ENCODE measurements at regions not wholly inside any gene's neighbourhood (a gene's known extent, or its start where the extent isn't known, plus 50 kb on each side); places are given as distances from the start of the nearest gene placed in this dataset.

DNA sequence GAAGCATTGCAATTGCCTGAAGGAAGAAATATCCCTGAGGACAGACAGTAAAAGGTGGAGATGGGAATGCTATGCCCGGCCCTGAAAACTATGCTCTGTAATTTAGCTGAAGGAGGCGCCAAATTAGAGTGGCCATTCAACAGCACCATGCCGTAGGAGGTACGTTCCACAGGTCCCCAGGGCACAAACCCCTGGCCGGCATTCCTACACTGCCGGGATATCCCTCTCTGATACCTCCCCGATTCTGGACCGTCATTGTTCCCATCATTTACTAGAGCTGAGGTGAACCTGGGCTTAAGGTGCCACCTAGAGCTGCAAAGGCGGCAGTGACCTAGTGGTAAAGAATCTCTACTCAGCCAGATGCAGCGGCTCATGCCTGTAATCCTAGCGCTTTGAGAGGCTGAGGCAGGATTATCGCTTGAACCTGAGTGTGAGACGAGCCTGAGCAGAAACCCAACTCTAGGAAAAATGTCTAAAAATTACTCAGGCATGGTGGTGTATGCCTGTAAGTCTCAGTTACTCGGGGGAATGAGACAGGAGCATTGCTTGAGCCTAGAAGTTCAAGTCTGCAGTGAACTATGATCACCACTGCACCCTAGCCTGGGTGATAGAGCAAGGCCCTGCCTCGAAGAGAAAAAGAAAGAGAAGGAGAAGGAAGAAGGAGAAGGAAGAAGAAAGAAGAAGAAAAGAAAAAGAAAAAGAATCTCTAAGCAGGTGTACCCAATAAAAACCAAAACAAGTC, 53.0 kb upstream of the TNKS2 start:
- H3F3A ChIP-seq (replicated peaks; ENCODE audit: insufficient read depth): no peaks in the 10 kb centered on the region
- H3K9ac ChIP-seq: no peak overlapping the region
- ChIA-PET CTCF (no interaction called here), POLR2A (no interaction called here)
- no peak for DNase-seq
- no peaks in the 10 kb centered on the region for H3K27me3 ChIP-seq (ENCODE audit: insufficient read depth)
- no peak overlapping the region for H2AFZ ChIP-seq (ENCODE audit: low read depth)
- H3K4me1 ChIP-seq (ENCODE audit: control insufficient read depth in 1 of 2, insufficient read depth in 2 of 2, low read depth in 1 of 2, low read length in 1 of 2): no peaks in the 10 kb centered on the region; a peak in 2 of 4 replicates
- no peaks in the 10 kb centered on the region for H3K9me3 ChIP-seq
- no peaks in the 10 kb centered on the region for H3K36me3 ChIP-seq (replicated peaks in 1 of 2; ENCODE audit: control insufficient read depth in 1 of 2, insufficient read depth in 2 of 2, low read length in 1 of 2)
- H4K20me1 ChIP-seq (ENCODE audit: insufficient read depth): no peaks in the 10 kb centered on the region
- no peaks in the 10 kb centered on the region for H3K79me2 ChIP-seq (ENCODE audit: insufficient read depth)
- no peak overlapping the region for H3K4me2 ChIP-seq
- H3K27ac ChIP-seq (ENCODE audit: low read depth in 2 of 2, low read length in 1 of 2): no peak overlapping the region
- H3K9me2 ChIP-seq: no peaks in the 10 kb centered on the region
- 78% methylated on average over 11 of the region's 15 CpGs for WGBS (ENCODE audit: low lambda C conversion rate)
- no peak for TF ChIP-seq NFIC (IDR thresholded peaks at IDR 0.05; ENCODE audit: borderline replicate concordance)
- TF ChIP-seq POLR2AphosphoS5 (IDR thresholded peaks at IDR 0.05; ENCODE audit: low read depth, low read length): no peak
- no peak for TF ChIP-seq NRF1 (IDR thresholded peaks at IDR 0.05; ENCODE audit: low read depth, low read length)
- TF ChIP-seq MEF2A (IDR thresholded peaks at IDR 0.05; ENCODE audit: borderline replicate concordance, low read depth): no peak
- TF ChIP-seq FOXM1 (IDR thresholded peaks at IDR 0.05; ENCODE audit: low read depth): no peak
- TF ChIP-seq, protein P1, sequence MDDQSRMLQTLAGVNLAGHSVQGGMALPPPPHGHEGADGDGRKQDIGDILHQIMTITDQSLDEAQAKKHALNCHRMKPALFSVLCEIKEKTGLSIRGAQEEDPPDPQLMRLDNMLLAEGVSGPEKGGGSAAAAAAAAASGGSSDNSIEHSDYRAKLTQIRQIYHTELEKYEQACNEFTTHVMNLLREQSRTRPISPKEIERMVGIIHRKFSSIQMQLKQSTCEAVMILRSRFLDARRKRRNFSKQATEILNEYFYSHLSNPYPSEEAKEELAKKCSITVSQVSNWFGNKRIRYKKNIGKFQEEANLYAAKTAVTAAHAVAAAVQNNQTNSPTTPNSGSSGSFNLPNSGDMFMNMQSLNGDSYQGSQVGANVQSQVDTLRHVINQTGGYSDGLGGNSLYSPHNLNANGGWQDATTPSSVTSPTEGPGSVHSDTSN (IDR thresholded peaks at IDR 0.05): no peak
- no peak for TF ChIP-seq FOSL2 (IDR thresholded peaks at IDR 0.05; ENCODE audit: borderline replicate concordance, low read depth)
- TF ChIP-seq EZH2phosphoT487 (IDR thresholded peaks at IDR 0.05; ENCODE audit: borderline replicate concordance, low read depth): no peak
- no peak for TF ChIP-seq RFX5 (IDR thresholded peaks at IDR 0.05; ENCODE audit: low read length)
- TF ChIP-seq, protein P2, sequence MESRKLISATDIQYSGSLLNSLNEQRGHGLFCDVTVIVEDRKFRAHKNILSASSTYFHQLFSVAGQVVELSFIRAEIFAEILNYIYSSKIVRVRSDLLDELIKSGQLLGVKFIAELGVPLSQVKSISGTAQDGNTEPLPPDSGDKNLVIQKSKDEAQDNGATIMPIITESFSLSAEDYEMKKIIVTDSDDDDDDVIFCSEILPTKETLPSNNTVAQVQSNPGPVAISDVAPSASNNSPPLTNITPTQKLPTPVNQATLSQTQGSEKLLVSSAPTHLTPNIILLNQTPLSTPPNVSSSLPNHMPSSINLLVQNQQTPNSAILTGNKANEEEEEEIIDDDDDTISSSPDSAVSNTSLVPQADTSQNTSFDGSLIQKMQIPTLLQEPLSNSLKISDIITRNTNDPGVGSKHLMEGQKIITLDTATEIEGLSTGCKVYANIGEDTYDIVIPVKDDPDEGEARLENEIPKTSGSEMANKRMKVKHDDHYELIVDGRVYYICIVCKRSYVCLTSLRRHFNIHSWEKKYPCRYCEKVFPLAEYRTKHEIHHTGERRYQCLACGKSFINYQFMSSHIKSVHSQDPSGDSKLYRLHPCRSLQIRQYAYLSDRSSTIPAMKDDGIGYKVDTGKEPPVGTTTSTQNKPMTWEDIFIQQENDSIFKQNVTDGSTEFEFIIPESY (IDR thresholded peaks at IDR 0.05; ENCODE audit: borderline replicate concordance, low read depth): no peak
- no peak for TF ChIP-seq RCOR1 (IDR thresholded peaks at IDR 0.05; ENCODE audit: low read length)
- no peak for TF ChIP-seq USF2 (IDR thresholded peaks at IDR 0.05; ENCODE audit: borderline replicate concordance, low read depth, low read length)
- TF ChIP-seq CHD2 (IDR thresholded peaks at IDR 0.05; ENCODE audit: low read length, partially characterized antibody): no peak
- TF ChIP-seq, protein P3, sequence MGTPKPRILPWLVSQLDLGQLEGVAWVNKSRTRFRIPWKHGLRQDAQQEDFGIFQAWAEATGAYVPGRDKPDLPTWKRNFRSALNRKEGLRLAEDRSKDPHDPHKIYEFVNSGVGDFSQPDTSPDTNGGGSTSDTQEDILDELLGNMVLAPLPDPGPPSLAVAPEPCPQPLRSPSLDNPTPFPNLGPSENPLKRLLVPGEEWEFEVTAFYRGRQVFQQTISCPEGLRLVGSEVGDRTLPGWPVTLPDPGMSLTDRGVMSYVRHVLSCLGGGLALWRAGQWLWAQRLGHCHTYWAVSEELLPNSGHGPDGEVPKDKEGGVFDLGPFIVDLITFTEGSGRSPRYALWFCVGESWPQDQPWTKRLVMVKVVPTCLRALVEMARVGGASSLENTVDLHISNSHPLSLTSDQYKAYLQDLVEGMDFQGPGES (IDR thresholded peaks at IDR 0.05; ENCODE audit: low read depth, low read length): no peak
- TF ChIP-seq GATA2 (CRISPR knock-in tag; IDR thresholded peaks at IDR 0.05): no peak
- no peak for TF ChIP-seq TAF1 (IDR thresholded peaks at IDR 0.05; ENCODE audit: borderline replicate concordance, low read depth, low read length)
- no peak for TF ChIP-seq TEAD4 (IDR thresholded peaks at IDR 0.05; ENCODE audit: borderline replicate concordance, insufficient read depth)
- TF ChIP-seq MXI1 (IDR thresholded peaks at IDR 0.05; ENCODE audit: low read depth, low read length): no peak
- H3K4me3 ChIP-seq (ENCODE audit: low read depth in 2 of 2, low read length in 1 of 2): no peak overlapping the region

All from SK-N-SH (cell line).